A673 (cell line): ENCODE measurements at regions not wholly inside any gene's neighbourhood (a gene's known extent, or its start where the extent isn't known, plus 50 kb on each side); places are given as distances from the start of the nearest gene placed in this dataset.

Experiments used
- BruUV-seq: library from RNA; stranded (reverse); fragments of 400-500 nt; replicated peaks from 2 replicates; lab custom pipeline; 2021; lab: Mats Ljungman, UMichigan
- CTCF ChIA-PET: fragments of 300-600 bp; sonication (Branson Sonifier 250); formaldehyde crosslinking; loops from one replicate; lab custom pipeline; 2022; ENCODE audit warnings: antibody characterized with exemption; lab: Charles Lee
- POLR2A ChIA-PET: fragments of 300-600 bp; sonication (Branson Sonifier 250); formaldehyde crosslinking; loops from one replicate; lab custom pipeline; 2022; ENCODE audit warnings: antibody characterized with exemption; ENCODE audit not compliant: low non-redundant PET; lab: Charles Lee
- DNase-seq: peaks from one replicate; pipeline ENCODE4 v3.0.0-alpha.2; 2015; ENCODE audit warnings: low spot score
- H3K27ac ChIP-seq: fragments of 200-600 bp; sonication (generic); 2 replicates; pipeline ENCODE4 v1.5.1; 2016; ENCODE audit warnings: mixed run types, low read depth, mild to moderate bottlenecking, mixed read lengths, antibody characterized with exemption, low read length; ENCODE audit not compliant: poor library complexity, severe bottlenecking
- H3K27me3 ChIP-seq: fragments of 200-600 bp; sonication (generic); replicated peaks from 2 replicates; pipeline ENCODE4 v1.6.1; 2017; ENCODE audit warnings: mixed run types, low read depth, mild to moderate bottlenecking, mixed read lengths, antibody characterized with exemption, low read length; ENCODE audit not compliant: insufficient read depth, poor library complexity
- H3K36me3 ChIP-seq: fragments of 200-600 bp; sonication (generic); 2 replicates; pipeline ENCODE4 v1.6.1; 2016; ENCODE audit warnings: mixed run types, mild to moderate bottlenecking, mixed read lengths, antibody characterized with exemption, low read length; ENCODE audit not compliant: insufficient read depth, poor library complexity, severe bottlenecking
- H3K4me1 ChIP-seq: fragments of 200-600 bp; sonication (generic); 2 replicates; pipeline ENCODE4 v1.6.1; 2017; ENCODE audit warnings: mixed run types, mild to moderate bottlenecking, mixed read lengths, antibody characterized with exemption, low read length; ENCODE audit not compliant: insufficient read depth, poor library complexity, severe bottlenecking
- H3K4me3 ChIP-seq: fragments of 200-600 bp; sonication (generic); 2 replicates; pipeline ENCODE4 v1.5.1; 2016; ENCODE audit warnings: low read depth, mixed run types, mild to moderate bottlenecking, mixed read lengths, low read length; ENCODE audit not compliant: poor library complexity, severe bottlenecking
- H3K9me3 ChIP-seq: fragments of 200-600 bp; sonication (generic); 2 replicates; pipeline ENCODE4 v1.6.1; 2016; ENCODE audit warnings: mixed run types, low read depth, mild to moderate bottlenecking, mixed read lengths, antibody characterized with exemption, low read length; ENCODE audit not compliant: poor library complexity, severe bottlenecking
- EZH2 ChIP-seq: fragments of 200-600 bp; sonication (generic); IDR thresholded peaks from 2 replicates; pipeline ENCODE4 v1.6.1; 2017; ENCODE audit warnings: borderline replicate concordance, low read depth, mild to moderate bottlenecking, mixed read lengths, antibody characterized with exemption, low read length; ENCODE audit not compliant: poor library complexity, severe bottlenecking
- intact Hi-C: fragments of 100-400 bp; cut with micrococcal nuclease; formaldehyde crosslinking; loops from one replicate; pipeline ENCODE4 v1.10.0; 2022; ENCODE audit not compliant: unreplicated experiment
- TF ChIP-seq, protein P1 (sequence below): fragments of 300-800, 200-600 bp; sonication (generic); conservative IDR thresholded peaks from 2 replicates; pipeline ENCODE4 v1.5.1; 2017; ENCODE audit warnings: low read depth, mild to moderate bottlenecking, antibody characterized with exemption, low read length, moderate library complexity, mixed read lengths

DNA sequence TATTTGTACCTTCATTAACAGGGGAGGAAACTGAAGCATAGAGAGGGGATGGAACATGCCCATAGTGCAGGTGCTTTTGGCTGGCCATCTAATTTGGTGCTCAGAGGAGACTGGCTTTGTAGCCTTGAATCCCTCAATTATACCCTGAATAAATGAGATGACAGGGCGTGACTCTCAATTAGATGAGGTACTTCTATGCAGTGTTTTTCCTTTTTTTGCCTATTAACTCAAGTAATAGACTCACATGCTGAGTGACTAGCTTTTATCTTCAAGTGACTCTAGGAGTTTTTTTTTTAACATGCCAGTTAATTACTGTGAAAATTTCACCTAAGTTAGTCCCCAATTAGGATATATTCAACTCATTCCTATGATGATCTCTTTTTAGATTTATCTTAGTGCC lies 243.7 kb downstream of the DACT1 start:
- Histone ChIP-seq H3K4me3 (no peak overlapping the region), H3K4me1 (peaks cover 18% of the 10 kb centered on the region), H3K27ac (no peak overlapping the region), H3K36me3 (no peaks in the 10 kb centered on the region), H3K27me3 (no peaks in the 10 kb centered on the region), H3K9me3 (no peaks in the 10 kb centered on the region)
- no TSS peak for BruUV-seq
- ChIA-PET CTCF (no interaction called here), POLR2A (no interaction called here)
- no peak for DNase-seq
- TF ChIP-seq EZH2 = no peak
- TF ChIP-seq, protein P1, sequence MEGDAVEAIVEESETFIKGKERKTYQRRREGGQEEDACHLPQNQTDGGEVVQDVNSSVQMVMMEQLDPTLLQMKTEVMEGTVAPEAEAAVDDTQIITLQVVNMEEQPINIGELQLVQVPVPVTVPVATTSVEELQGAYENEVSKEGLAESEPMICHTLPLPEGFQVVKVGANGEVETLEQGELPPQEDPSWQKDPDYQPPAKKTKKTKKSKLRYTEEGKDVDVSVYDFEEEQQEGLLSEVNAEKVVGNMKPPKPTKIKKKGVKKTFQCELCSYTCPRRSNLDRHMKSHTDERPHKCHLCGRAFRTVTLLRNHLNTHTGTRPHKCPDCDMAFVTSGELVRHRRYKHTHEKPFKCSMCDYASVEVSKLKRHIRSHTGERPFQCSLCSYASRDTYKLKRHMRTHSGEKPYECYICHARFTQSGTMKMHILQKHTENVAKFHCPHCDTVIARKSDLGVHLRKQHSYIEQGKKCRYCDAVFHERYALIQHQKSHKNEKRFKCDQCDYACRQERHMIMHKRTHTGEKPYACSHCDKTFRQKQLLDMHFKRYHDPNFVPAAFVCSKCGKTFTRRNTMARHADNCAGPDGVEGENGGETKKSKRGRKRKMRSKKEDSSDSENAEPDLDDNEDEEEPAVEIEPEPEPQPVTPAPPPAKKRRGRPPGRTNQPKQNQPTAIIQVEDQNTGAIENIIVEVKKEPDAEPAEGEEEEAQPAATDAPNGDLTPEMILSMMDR = no peak
- intact Hi-C loops = no loop called here

GRCh38 chr14:58882577-58883018 lies 244.8 kb downstream of the DACT1 start:
- Histone ChIP-seq H3K4me1 (peaks cover 18% of the 10 kb centered on the region), H3K27ac (no peak overlapping the region), H3K36me3 (no peaks in the 10 kb centered on the region), H3K9me3 (no peaks in the 10 kb centered on the region), H3K4me3 (no peak overlapping the region), H3K27me3 (no peaks in the 10 kb centered on the region)
- DNase-seq = peak; percentile 97
- BruUV-seq = no TSS peak
- CTCF ChIA-PET = no interaction called here
- POLR2A ChIA-PET = no interaction called here
- TF ChIP-seq EZH2 = no peak
- TF ChIP-seq, protein P1 = no peak
- intact Hi-C loops = no loop called here

DNA sequence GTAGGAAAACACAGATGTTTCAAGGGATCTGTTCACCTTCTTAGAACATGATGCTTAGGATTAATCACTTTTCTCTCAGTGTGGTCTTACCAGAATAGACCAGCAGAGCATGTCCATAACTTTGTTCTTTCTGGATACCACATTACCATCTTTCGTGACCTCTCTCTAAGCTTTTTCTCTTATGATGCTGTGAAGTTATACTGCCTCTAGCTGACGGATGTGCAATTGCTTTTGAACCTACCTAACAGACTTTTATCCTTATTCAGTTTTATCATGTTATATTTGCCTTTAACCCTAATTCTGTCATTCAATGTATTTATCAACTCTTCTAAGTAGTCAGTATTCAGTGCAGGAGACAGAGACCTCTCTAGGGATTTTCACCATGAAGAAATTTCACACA lies 246.7 kb downstream of the DACT1 start:
- BruUV-seq = no TSS peak
- DNase-seq = no peak
- ChIA-PET POLR2A (no interaction called here), CTCF (no interaction called here)
- no peak overlapping the region for H3K4me3 ChIP-seq
- intact Hi-C loops = no loop called here
- H3K4me1 ChIP-seq = peaks cover 18% of the 10 kb centered on the region
- TF ChIP-seq, protein P1 = peak; percentile 43
- TF ChIP-seq EZH2 = no peak
- H3K27ac ChIP-seq = no peak overlapping the region
- no peaks in the 10 kb centered on the region for H3K27me3 ChIP-seq
- no peaks in the 10 kb centered on the region for H3K36me3 ChIP-seq
- no peaks in the 10 kb centered on the region for H3K9me3 ChIP-seq
